Adipocyte (in vitro differentiated cells): ENCODE measurements at regions not wholly inside any gene's neighbourhood (a gene's known extent, or its start where the extent isn't known, plus 50 kb on each side); places are given as distances from the start of the nearest gene placed in this dataset.

Source experiments
- DNase-seq: peaks from one replicate; pipeline ENCODE4 v3.0.0-alpha.2; 2015; ENCODE audit warnings: low read depth
- H3K27me3 ChIP-seq: replicated peaks from 2 replicates; pipeline ENCODE4 v1.7.0; 2013; ENCODE audit warnings: mild to moderate bottlenecking, low read length, moderate library complexity; ENCODE audit not compliant: control insufficient read depth, insufficient read depth
- H3K36me3 ChIP-seq: 2 replicates; pipeline ENCODE4 v1.7.0; 2013; ENCODE audit warnings: low read length, mild to moderate bottlenecking, moderate library complexity; ENCODE audit not compliant: control insufficient read depth, insufficient read depth, severe bottlenecking
- H3K4me1 ChIP-seq: 2 replicates; pipeline ENCODE4 v1.7.0; 2013; ENCODE audit warnings: mild to moderate bottlenecking, low read length, moderate library complexity; ENCODE audit not compliant: control insufficient read depth, insufficient read depth
- H3K4me3 ChIP-seq: 2 replicates; pipeline ENCODE4 v1.7.0; 2013; ENCODE audit warnings: mild to moderate bottlenecking, low read length, moderate library complexity
- H3K9ac ChIP-seq: 2 replicates; pipeline ENCODE4 v1.7.0; 2013; ENCODE audit warnings: mild to moderate bottlenecking, low read length, moderate library complexity
- H3K9me3 ChIP-seq: 2 replicates; pipeline ENCODE4 v1.7.0; 2013; ENCODE audit warnings: mild to moderate bottlenecking, low read length, moderate library complexity; ENCODE audit not compliant: control insufficient read depth

- Histone ChIP-seq H3K9me3 (no peaks in the 10 kb centered on the region), H3K4me3 (peak overlapping the region; percentile 71), H3K27me3 (no peaks in the 10 kb centered on the region), H3K4me1 (peaks cover 3% of the 10 kb centered on the region), H3K36me3 (no peaks in the 10 kb centered on the region), H3K9ac (peak overlapping the region; percentile 68)
- DNase-seq, result peak; percentile 92
Observed at GRCh38 chr5:159773062-159773924, 143.0 kb upstream of the ADRA1B start.

GRCh38 chr5:159774476-159775031 is 141.7 kb upstream of the ADRA1B start:
- no peaks in the 10 kb centered on the region for H3K9me3 ChIP-seq
- no peak overlapping the region for H3K4me3 ChIP-seq
- DNase-seq, result no peak
- H3K9ac ChIP-seq, result no peak overlapping the region
- no peaks in the 10 kb centered on the region for H3K27me3 ChIP-seq
- H3K36me3 ChIP-seq, result no peaks in the 10 kb centered on the region
- H3K4me1 ChIP-seq, result peaks cover 10% of the 10 kb centered on the region

GRCh38 chr5:159775890-159776289 is 140.4 kb upstream of the ADRA1B start:
- Histone ChIP-seq H3K4me3 (no peak overlapping the region), H3K4me1 (peaks cover 10% of the 10 kb centered on the region), H3K27me3 (no peaks in the 10 kb centered on the region), H3K9me3 (no peaks in the 10 kb centered on the region), H3K36me3 (no peaks in the 10 kb centered on the region), H3K9ac (no peak overlapping the region)
- no peak for DNase-seq

- Histone ChIP-seq H3K9ac (no peak overlapping the region), H3K36me3 (no peaks in the 10 kb centered on the region), H3K4me3 (no peak overlapping the region), H3K9me3 (no peaks in the 10 kb centered on the region), H3K27me3 (no peaks in the 10 kb centered on the region), H3K4me1 (peaks cover 10% of the 10 kb centered on the region)
- DNase-seq, result no peak
Observed at GRCh38 chr5:159777049-159777660, 139.1 kb upstream of the ADRA1B start.

- DNase-seq, result peak; percentile 51
- Histone ChIP-seq H3K36me3 (no peaks in the 10 kb centered on the region), H3K9me3 (no peaks in the 10 kb centered on the region), H3K4me1 (peaks cover 6% of the 10 kb centered on the region), H3K27me3 (no peaks in the 10 kb centered on the region), H3K4me3 (no peak overlapping the region), H3K9ac (peak overlapping the region; percentile 8)
Observed at GRCh38 chr5:159779481-159779880, 136.8 kb upstream of the ADRA1B start.

GRCh38 chr5:159780246-159780645 is 136.0 kb upstream of the ADRA1B start:
- Histone ChIP-seq H3K9me3 (no peaks in the 10 kb centered on the region), H3K27me3 (no peaks in the 10 kb centered on the region), H3K4me3 (no peak overlapping the region), H3K4me1 (peaks cover 10% of the 10 kb centered on the region), H3K9ac (no peak overlapping the region), H3K36me3 (no peaks in the 10 kb centered on the region)
- DNase-seq, result no peak

- peaks cover 24% of the 10 kb centered on the region for H3K4me1 ChIP-seq
- no peaks in the 10 kb centered on the region for H3K36me3 ChIP-seq
- H3K4me3 ChIP-seq, result no peak overlapping the region
- no peak for DNase-seq
- no peaks in the 10 kb centered on the region for H3K9me3 ChIP-seq
- H3K9ac ChIP-seq, result no peak overlapping the region
- no peaks in the 10 kb centered on the region for H3K27me3 ChIP-seq
Observed at GRCh38 chr5:159781626-159782157, 134.6 kb upstream of the ADRA1B start.

- Histone ChIP-seq H3K4me3 (no peak overlapping the region), H3K9me3 (no peaks in the 10 kb centered on the region), H3K36me3 (no peaks in the 10 kb centered on the region), H3K27me3 (no peaks in the 10 kb centered on the region), H3K4me1 (peaks cover 31% of the 10 kb centered on the region), H3K9ac (no peak overlapping the region)
- DNase-seq, result no peak
Observed at GRCh38 chr5:159782197-159782994, 133.9 kb upstream of the ADRA1B start.

GRCh38 chr5:159782995-159783300 is 133.3 kb upstream of the ADRA1B start:
- no peaks in the 10 kb centered on the region for H3K9me3 ChIP-seq
- H3K36me3 ChIP-seq, result no peaks in the 10 kb centered on the region
- H3K4me1 ChIP-seq, result peaks cover 36% of the 10 kb centered on the region
- H3K9ac ChIP-seq, result no peak overlapping the region
- no peak for DNase-seq
- H3K4me3 ChIP-seq, result no peak overlapping the region
- no peaks in the 10 kb centered on the region for H3K27me3 ChIP-seq

GRCh38 chr5:159783726-159784247 is 132.5 kb upstream of the ADRA1B start:
- Histone ChIP-seq H3K36me3 (no peaks in the 10 kb centered on the region), H3K27me3 (no peaks in the 10 kb centered on the region), H3K9ac (no peak overlapping the region), H3K4me1 (peaks cover 42% of the 10 kb centered on the region), H3K9me3 (no peaks in the 10 kb centered on the region), H3K4me3 (no peak overlapping the region)
- no peak for DNase-seq

GRCh38 chr5:159784993-159785392 is 131.3 kb upstream of the ADRA1B start:
- Histone ChIP-seq H3K36me3 (no peaks in the 10 kb centered on the region), H3K9me3 (no peaks in the 10 kb centered on the region), H3K4me3 (no peak overlapping the region), H3K4me1 (peaks cover 47% of the 10 kb centered on the region), H3K9ac (no peak overlapping the region), H3K27me3 (no peaks in the 10 kb centered on the region)
- DNase-seq, result no peak
